Islet of Langerhans (tissue), 1 donor: ENCODE measurements at regions not wholly inside any gene's neighbourhood (a gene's known extent, or its start where the extent isn't known, plus 50 kb on each side); places are given as distances from the start of the nearest gene placed in this dataset.

ENCODE experiments used
- FAIRE-seq: peaks from one replicate; lab custom pipeline; 2011; peaks lifted over from hg19 to GRCh38; lab: Jason Lieb, UNC

- FAIRE-seq, result no peak
Observed at GRCh38 chr5:103953601-103954382, 391.2 kb upstream of the NUDT12 start.

GRCh38 chr5:103951776-103952175, 389.2 kb upstream of the NUDT12 start:
- no peak for FAIRE-seq

- no peak for FAIRE-seq
Observed at GRCh38 chr5:103943230-103943629, 380.6 kb upstream of the NUDT12 start.

- no peak for FAIRE-seq
Observed at GRCh38 chr5:103942587-103943186, 380.1 kb upstream of the NUDT12 start.

GRCh38 chr5:103941596-103941995, 379.0 kb upstream of the NUDT12 start:
- no peak for FAIRE-seq

- no peak for FAIRE-seq
Observed at GRCh38 chr5:103938146-103938695, 375.6 kb upstream of the NUDT12 start.

GRCh38 chr5:103929338-103930013, 366.9 kb upstream of the NUDT12 start:
- FAIRE-seq, result no peak

GRCh38 chr5:103927739-103928138, 365.1 kb upstream of the NUDT12 start:
- no peak for FAIRE-seq

- no peak for FAIRE-seq
Observed at GRCh38 chr5:103923616-103924168, 361.1 kb upstream of the NUDT12 start.

- no peak for FAIRE-seq
Observed at GRCh38 chr5:103919506-103919905, 356.9 kb upstream of the NUDT12 start.

GRCh38 chr5:103918668-103919367, 356.2 kb upstream of the NUDT12 start:
- FAIRE-seq, result no peak

- FAIRE-seq, result no peak
Observed at GRCh38 chr5:103915081-103915480, 352.5 kb upstream of the NUDT12 start.

GRCh38 chr5:103910786-103911185, 348.2 kb upstream of the NUDT12 start:
- FAIRE-seq, result no peak

GRCh38 chr5:103910011-103910410, 347.4 kb upstream of the NUDT12 start:
- FAIRE-seq, result no peak

GRCh38 chr5:103909391-103909790, 346.8 kb upstream of the NUDT12 start:
- no peak for FAIRE-seq

- FAIRE-seq, result no peak
Observed at GRCh38 chr5:103908336-103909080, 345.9 kb upstream of the NUDT12 start.

GRCh38 chr5:103907001-103907400, 344.4 kb upstream of the NUDT12 start:
- FAIRE-seq, result no peak

- FAIRE-seq, result no peak
Observed at GRCh38 chr5:103904651-103905050, 342.1 kb upstream of the NUDT12 start.

GRCh38 chr5:103902893-103903292, 340.3 kb upstream of the NUDT12 start:
- FAIRE-seq, result no peak

- FAIRE-seq, result no peak
Observed at GRCh38 chr5:103901885-103902284, 339.3 kb upstream of the NUDT12 start.

- no peak for FAIRE-seq
Observed at GRCh38 chr5:103896593-103896992, 334.0 kb upstream of the NUDT12 start.
